ENCODE measurements at regions not wholly inside any gene's neighbourhood (a gene's known extent, or its start where the extent isn't known, plus 50 kb on each side); places are given as distances from the start of the nearest gene placed in this dataset.

DNA sequence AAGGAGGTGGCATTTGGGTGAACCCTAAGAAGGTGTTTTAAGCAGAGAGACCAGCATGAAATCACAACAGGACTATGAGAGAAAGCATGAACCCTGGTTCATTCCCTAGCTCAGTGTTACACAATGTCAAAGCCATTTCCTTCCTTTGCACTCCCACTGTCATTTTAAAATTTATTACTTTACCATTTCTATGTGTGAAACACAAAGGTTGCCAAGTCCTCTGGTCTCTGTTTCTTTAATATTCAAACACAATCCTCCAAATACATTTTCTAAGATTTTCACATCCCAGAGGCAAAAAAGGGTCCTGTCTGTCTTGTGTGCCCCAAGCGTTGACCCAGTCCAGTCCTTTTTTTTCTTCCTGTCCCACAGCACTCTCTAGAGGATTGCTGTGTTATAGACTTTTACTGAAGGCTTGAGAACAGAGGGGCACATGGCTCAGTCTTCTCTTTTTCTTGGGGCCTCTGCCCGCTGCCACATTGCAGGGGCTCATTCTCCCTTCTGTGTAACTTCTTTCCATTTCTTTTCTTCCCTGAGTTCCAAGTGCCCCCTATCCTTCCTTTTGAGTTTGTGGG lies 78.6 kb upstream of the SLC28A3 start:
- TF ChIP-seq, protein P1, sequence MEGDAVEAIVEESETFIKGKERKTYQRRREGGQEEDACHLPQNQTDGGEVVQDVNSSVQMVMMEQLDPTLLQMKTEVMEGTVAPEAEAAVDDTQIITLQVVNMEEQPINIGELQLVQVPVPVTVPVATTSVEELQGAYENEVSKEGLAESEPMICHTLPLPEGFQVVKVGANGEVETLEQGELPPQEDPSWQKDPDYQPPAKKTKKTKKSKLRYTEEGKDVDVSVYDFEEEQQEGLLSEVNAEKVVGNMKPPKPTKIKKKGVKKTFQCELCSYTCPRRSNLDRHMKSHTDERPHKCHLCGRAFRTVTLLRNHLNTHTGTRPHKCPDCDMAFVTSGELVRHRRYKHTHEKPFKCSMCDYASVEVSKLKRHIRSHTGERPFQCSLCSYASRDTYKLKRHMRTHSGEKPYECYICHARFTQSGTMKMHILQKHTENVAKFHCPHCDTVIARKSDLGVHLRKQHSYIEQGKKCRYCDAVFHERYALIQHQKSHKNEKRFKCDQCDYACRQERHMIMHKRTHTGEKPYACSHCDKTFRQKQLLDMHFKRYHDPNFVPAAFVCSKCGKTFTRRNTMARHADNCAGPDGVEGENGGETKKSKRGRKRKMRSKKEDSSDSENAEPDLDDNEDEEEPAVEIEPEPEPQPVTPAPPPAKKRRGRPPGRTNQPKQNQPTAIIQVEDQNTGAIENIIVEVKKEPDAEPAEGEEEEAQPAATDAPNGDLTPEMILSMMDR (conservative IDR thresholded peaks at IDR 0.05 in 1 of 2, IDR thresholded peaks at IDR 0.05 in 1 of 2; ENCODE audit: low read depth in 1 of 2, low read length in 2 of 2) = no peak
- no peak for TF ChIP-seq EZH2 (IDR thresholded peaks at IDR 0.05; ENCODE audit: low read length, missing control alignments)

Data from fibroblast of lung (primary cell).